ENCODE measurements at regions not wholly inside any gene's neighbourhood (a gene's known extent, or its start where the extent isn't known, plus 50 kb on each side); places are given as distances from the start of the nearest gene placed in this dataset.

DNA sequence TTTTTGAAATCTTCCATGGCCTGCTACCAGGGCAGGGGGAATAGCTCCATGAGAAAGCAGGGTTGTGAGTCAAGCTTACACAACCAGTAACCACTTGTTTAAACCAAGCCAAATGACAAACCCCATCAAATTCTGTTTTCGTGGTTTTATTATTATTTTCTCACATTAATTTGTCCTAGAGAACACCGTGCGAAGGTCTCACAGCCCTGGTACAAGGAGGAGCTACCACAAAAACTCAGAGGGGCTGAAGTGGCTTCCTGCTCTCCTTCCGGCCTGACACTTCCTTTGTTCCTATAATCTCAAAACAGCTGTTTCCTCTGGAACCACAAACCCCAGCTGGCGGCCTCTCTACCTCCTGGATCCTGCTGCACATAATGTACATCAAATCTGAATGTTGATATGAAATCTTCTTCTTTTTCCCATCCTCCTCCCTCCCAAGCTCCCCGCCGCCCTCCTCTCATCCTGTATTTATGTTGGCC is 375.9 kb downstream of the MCTP2 start:
- no peak for DNase-seq

DNA sequence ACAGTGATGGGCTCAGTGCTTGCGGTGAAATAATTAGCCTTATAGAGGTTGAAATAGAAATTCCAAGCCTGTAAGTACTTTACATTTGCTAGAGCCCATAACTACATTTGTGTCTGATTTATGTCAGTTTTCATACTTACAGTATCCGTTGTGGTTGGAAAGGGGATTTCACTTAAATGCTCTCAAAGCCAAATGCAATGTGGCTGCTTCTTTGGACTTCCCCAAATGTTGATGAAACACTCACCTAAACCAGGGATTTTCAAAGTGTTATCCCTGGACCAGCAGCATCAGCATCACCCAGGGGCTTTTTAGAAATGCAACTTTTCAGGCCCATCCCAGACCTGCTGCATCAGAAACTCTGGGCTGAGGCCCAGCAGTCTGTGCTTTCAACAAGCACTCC is 378.7 kb downstream of the MCTP2 start:
- DNase-seq, result no peak

DNA sequence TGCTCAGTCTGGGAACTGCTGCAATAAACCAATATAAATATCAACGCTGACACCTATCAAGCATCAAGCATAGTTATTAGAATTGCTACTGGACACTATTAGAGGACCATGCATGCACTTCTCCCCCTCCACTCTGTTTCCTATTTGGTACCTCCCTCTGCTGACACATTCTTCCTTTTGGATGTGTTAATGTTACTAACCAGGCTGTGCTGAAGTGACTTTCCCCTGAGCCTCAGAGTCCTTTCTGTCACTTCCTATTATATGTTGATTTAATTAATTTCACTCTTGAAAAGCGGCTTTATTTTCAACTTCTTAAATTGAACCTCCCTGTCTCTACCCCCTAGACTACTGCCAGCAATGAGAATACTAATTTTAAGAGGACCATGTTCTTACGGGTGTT is 379.1 kb downstream of the MCTP2 start:
- DNase-seq, result no peak

DNA sequence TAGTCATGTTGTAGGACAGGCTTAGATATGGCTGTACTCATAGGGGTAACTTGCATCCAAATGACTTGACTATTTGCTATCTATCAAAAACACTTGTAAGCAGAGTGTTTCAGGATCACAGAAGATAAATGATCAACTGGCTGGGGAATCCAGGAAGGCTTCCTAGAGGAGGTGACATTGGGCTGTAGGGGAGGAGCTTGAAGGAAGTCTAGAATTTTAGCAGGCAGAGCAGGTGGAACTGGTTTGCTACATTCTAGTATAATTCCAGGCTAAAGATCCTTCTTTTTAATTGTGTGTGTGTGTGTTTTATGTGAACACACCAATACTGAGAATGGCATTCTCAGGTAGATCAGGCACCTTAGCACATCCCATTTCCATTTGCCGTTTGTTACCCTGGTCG is 380.3 kb downstream of the MCTP2 start:
- DNase-seq, result no peak

DNA sequence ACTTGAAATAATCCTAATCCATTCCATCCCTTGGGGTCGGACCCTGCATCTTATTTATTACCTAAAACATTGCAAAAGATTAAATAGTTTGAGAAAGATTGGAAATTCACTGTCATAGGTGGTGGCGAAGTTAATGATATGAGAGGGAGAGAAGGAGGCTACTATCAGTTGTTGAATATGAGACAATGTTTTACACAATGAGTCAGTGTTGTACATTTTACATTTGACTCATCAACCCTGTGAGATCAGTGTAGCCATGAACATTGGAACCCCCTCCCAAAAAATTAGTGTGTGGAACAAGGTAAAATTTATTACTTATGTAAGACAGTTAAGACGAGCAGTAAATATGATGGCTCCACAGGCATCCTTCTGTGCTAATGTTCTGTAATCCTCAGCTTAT is 384.3 kb downstream of the MCTP2 start:
- no peak for DNase-seq

DNA sequence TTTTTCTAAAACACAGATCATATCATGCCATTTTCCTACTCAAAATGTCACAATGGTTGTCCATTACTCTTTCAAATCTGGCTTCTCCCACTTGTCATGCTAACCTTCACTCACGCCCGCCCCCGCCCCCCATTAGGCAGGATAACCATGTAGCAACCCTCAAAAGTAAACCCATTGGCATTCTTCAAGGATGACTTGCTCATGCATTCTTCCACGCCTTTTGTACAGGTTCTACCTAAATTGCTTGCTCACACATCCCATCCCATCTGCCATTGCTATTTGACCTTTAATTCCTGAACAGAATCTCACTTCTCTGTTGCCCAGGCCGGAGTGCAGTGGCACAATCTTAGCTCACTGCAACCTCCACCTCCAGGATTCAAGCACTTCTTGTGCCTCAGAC is 389.3 kb downstream of the MCTP2 start:
- no peak for DNase-seq

DNA sequence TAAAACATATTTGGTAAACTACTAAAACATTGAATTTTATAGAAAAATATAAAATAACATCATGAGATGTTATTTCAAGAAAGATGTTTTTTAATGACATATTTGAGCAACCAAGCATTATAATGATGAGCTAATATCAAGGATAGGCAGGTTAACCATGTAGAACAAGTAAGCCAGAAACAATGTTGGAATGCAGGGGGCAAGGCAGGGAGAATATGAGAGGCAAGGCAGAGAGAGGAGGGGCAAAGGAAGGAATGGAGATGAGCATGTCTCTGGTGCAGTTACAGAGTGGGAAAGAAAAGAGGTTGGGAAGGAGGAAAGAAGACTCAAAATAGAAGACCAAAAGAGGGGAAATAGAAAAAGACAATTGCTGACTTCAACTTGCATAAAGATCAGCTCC is 390.4 kb downstream of the MCTP2 start:
- no peak for DNase-seq

DNA sequence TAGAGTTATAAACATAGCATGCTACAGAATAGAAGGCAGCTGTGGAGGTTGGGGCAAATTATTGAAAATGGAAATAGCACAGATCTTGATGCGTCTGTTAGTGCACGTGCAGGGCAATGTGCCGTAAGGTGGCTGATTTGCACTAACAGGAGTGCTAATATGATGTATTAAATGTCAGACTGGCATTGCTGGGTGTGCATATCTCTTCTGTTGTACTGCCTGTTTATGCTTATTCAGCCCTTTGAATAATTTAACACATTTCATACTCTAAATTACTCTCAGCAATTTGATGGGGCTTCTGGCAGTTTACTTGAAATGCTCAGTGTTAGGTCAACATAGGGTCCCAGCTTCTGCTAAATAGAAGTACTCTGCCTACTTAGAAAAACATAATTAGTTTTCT is 395.6 kb downstream of the MCTP2 start:
- no peak for DNase-seq

DNA sequence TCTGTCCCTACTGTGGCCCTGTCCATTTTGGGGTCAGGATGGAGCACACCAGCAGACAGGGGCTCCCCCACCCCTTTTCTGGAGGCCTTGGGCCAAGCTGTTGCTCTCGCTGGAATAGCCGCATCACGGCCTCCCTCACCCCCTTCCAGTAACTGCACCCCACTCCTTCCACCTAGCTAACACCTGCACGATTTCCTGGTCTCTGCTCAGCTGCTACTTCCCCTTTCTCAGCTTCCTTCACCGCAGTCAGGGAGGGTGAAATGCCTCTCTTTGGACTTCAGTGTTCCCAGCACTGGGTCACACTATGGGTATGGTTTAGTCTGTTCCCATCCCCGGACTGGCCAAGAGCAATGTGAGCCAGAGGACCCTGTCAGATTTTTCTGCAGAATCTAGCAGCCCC is 400.2 kb downstream of the MCTP2 start:
- no peak for DNase-seq

DNA sequence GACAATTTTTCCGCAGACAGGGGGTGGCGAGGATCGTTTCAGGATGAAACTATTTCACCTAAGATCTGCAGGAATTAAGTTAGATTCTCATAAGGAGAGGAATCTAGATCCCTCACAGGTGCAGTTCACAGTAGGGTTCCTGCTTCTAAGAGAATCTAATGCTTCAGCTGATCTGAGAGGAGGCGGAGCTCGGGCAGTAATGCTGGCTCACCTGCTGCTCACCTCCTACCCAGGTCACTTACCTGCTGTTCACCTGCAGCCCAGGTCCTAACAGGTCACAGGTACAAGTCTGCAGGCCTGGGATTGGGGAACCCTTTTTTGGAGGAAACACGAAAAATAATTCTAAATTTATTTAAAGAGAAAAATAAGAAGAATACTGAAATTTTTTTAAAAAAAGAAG is 406.8 kb downstream of the MCTP2 start:
- no peak for DNase-seq

DNA sequence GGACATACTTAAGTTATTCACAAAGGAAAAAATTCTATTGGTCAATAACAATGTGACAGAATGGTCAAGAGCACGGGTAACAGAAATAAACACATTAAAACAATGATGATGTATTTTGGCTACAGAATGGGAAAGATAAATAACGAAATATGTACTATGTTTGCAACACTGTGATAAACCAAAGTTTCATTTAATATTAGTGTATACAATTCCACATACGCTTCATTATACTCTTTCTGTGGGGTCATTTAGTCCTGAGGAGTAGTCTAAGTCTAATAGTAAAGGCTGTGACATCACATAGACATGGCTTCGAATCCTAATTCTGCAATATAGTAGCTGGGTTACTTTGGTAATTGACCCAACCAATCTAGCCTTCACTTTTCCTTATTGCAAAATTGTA is 408.3 kb downstream of the MCTP2 start:
- DNase-seq, result no peak

DNA sequence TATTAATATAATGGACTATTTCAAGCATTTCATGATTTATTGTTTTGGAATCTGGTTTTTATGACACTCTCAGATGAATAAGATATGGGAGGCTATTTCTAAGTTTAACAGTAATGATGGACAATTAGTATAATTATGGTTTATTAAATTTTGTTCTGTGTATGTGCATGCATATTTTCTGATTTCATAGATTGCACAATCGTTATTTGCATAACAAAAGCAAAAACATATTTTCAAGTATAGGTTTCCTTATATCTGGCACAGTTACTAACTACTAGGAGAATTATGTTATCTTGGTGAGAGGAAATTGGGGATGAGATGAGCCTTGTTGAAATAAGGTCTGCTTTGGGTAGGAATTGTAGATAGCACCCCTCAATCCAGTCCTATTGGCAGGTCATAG is 413.1 kb downstream of the MCTP2 start:
- no peak for DNase-seq

DNA sequence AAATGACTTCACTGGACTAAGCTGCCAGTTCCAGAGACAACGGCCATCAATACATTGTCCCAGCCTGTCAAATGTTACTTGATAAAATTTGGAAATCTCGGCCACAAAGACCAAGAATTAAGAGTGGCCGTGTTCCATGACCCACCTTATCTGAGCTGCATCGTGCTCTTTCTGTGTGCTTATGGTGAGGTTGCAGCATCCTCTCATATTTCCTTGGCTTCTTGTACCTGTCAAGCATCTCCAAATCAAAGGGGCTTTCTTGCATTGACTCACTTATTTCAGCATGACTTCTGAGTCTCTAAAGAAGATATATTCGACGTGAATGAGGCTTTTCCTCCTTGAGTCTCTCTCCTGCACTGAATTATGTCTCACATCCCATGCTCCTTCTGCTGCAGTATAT is 421.7 kb downstream of the MCTP2 start:
- no peak for DNase-seq

DNA sequence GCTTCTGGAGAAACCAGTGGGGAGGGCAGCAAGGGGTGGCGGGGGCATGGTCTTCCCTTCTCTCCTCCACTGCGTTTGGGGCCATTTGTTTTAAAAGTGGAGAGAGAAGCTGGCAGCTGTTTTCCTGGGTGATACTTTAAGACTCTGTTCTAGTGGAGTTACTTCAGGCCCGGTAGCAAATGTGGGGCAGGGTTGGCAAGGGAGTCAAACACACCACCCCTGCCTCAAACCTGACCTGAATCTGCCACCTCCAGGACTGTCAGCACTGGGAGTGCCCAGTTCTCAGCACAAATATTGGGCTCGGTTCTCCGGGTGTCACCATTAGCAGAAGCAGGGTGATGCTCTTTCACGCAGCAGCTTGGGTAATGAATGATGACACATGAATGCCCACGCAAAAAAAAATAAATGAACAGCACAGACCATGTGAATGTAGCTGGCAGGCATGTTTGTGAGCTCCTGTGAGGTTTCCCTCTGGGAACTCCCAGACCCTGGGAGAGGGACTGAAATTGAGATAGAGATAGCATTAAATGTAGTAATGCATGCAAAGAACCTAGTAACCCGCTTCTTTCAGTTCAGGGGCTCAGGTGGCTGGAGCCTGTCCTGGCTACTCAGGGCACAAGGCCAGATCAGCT is 424.0 kb downstream of the MCTP2 start:
- no peak for DNase-seq

DNA sequence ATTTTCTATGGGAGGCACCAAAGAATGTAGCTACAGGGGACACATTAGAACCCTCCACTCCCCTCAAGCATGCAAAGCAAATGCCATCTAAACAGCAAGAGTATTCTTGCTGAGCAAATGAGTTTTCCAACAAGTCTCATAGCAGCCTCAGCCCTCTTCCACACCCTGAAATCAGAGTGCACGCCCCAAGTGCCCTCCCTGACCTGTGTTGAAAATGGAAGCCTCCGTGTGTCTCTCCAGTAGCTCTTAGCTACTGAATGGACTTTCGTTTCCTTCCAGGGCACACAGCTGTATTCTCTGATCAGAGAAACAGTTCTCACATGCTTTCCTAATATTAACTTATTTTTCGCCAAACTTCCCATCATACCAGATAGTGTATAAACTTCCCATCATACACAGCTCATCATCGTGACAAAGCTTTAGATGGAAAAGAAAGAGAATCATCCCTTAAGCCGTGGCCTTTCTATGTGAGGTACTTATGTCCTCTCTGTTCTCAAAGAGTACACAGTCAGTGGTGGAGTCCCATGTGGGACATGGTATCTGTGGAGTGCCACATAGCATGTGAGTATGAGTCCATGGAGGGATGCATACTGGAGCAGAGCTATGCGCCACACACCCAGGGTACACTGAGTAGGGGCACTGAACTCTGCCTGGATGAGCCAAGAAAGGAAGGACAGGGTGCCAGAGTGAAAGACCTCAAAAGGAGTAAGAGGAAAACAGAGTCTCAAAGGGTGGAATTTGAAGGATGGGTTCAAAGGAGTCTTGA is 434.5 kb downstream of the MCTP2 start:
- DNase-seq, result no peak

DNA sequence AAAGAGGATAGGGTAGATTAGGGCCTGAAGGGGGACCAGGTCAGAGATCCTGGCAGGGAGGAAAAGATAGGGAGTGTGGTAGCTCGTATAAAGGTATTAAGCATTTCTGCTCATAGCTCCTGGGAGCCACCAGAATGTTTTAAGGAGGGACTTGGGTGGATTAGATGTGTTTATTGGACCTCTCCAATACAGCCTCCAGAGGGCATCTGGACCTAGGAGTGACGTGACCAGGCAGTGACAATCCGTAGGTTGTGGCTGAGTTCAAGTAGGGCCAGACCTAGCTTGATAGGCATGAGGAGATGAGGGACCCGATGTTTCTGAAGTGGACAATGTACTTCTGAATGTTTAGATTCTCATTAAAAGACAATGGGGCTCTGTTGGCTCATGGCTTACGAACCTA is 435.2 kb downstream of the MCTP2 start:
- no peak for DNase-seq

DNA sequence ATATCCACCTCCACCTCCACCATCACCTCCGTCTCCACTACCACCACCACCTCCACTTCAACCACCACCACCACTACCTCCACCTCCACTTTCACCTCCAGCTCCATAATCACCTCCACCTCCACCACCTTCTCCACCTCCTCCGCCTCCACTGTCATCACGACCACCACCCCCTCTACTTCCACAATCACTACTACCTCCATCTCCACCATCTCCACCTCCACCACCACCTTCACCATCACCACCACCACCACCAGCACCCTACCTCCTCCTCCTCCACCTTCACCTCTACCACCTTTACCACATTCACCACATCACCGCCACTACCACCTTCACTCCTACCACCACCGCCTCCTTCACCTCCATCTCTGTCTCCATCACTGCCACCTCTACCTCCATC is 435.7 kb downstream of the MCTP2 start:
- DNase-seq, result no peak

DNA sequence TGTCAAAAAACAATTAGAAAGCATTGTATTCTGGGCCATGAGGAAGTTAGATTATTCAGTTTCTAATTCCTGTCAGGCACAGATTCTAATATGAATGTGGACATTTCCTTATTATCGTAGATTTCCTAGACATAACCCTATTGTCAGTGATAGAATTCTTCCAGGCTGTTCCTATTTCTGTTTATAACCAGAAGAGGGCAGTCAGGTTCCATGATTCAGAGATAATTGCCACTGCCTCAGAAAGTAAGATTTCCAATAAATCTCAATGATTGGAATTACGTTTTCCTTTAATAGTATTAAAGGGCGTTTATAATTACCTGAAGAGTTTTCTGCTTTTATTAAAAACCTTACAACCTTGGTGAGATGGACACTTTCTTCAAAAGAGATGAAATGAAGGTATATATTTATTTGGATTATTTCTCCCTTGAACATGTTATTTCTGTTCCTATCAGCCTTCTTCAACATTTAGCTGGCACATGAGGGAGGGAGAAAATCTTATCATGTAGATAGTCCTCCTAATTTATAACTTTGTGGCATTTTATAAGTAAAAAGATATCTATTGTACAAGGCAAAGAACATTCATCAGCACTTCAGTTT is 439.2 kb downstream of the MCTP2 start:
- peak; percentile 29 for DNase-seq

DNA sequence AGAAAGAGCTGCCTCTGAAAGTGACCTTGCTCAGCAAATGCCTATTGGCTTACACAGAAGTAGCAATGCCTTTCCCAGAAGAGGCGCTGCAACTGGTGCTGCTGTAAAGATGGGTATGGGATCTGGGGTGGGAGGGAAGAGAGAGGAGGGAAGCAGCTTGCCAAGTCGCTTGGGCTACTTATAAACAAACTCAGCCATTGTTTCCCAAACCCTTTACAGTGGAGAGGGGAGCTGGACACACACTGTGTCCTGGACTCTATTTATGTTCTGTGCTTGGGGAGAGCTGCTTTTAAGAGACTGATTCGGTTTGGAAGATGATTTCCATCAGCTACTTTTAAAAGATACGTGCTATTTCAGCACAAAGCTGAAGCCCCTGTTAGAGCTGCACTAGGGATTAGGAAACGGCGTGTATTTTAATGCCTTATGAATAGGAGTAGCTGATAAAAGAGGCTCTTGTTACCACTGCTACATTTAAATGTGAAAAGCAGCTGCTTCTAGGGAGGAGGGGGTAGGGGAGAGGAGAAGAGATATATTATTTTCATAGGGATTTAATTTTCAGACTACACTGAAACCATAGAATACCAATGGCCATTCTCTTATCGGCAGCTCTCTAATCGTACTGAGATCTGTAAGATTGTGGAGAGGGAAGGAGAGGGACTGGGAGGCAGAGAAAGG is 440.6 kb downstream of the MCTP2 start:
- DNase-seq, result peak; percentile 1

DNA sequence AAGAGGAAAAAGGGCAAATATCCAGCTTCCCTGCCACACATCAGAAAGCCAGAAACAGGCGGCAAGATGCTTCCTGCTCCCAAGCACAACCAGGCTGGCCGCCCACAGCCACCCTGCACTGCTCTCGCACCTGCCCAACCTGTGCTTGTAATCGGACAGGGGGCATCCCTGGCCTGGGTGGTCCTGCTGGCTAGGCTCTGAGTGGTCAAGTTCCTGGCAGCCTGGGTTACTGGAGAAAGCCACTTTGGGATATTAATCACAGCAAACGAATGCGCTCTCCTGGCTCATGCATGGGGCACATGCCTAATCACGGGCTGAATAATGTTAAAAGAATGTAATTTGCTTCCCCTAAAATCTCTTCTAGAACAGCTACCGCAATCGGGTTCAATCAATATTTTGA is 442.4 kb downstream of the MCTP2 start:
- DNase-seq, result no peak

DNA sequence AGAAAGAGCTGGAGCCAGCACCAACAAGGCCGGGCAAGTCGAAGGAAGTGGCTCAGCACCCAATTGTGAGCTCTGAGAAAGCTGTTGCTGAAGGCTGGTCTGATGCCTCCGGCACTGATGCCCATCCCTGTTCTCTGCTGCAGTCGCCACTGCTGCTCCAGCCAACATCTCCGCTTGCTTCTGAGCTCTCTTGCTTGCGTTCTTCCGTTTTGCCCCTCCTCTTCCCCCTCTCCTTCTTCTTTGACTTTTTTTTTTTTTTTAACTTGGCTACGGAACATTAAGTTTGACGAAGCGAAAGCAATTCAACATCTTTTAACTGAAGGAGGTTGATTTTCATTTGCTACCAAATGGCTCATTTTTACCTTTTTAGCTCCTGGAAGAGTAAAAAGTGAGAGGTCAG is 442.9 kb downstream of the MCTP2 start:
- DNase-seq, result no peak

DNA sequence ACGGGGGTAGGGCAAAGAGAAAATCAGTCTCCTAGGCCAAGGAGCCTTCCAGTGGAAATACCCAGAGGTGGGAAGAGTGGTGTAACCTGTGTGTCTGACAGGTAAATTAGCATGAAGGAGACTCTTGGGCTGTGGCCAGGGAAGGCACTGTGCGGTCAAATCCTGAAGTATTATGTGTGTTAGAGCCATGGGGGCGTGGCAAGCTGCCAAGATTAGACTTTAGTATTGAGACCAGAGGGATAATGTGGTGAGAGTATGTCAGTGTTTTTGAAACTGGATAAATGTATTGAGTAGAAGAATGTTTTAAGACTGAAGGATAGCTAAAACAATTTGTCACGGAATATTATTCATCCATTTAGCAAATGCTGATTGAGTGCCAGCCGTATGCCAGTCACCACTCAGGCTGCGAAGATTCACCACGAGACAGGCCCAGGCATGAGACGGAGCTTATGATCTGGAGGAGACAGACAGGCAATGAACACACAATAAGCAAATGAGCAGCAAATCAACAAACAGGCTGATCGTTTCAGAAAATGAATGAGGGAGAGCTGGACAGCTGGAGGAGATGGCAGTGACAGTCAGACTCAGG is 445.9 kb downstream of the MCTP2 start:
- no peak for DNase-seq

DNA sequence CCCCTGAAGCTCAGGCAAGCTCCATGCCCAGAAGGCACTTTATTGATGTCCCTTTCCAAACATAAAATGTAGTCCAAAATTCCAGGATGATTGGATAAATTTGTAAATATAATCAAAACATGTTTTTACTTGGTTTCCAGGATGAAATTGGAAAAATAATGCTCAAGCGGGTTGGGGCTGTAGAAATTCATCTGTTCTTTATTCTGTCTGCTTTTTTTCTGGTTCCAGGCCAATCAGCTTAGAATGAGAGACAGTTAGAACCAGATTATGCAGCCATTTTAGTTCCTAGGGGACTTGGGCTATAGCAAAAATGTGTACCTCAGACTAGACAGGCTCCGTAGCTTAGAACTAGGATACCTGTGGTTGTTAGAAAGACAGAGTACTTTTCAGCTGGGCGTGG is 450.8 kb downstream of the MCTP2 start:
- DNase-seq, result no peak
